Epithelial cell of esophagus (primary cell): ENCODE measurements at regions not wholly inside any gene's neighbourhood (a gene's known extent, or its start where the extent isn't known, plus 50 kb on each side); places are given as distances from the start of the nearest gene placed in this dataset.

Experiments
- DNase-seq: peaks from one replicate; pipeline ENCODE4 v3.0.0; 2010; ENCODE audit warnings: low read depth
- H3K4me3 ChIP-seq: 2 replicates; pipeline ENCODE4 v1.5.1; 2011; ENCODE audit warnings: mild to moderate bottlenecking, low read length, control low read depth
- CTCF ChIP-seq: IDR thresholded peaks from 2 replicates; pipeline ENCODE4 v1.5.1; 2011; ENCODE audit warnings: low read depth, mild to moderate bottlenecking, low read length, control low read depth, inconsistent platforms; ENCODE audit not compliant: insufficient read depth; ENCODE audit errors: missing control alignments

- no peak for TF ChIP-seq CTCF
- no peak overlapping the region for H3K4me3 ChIP-seq
- DNase-seq: peak; percentile 45
Observed at GRCh38 chr2:163248376-163249253, 410.0 kb upstream of the KCNH7 start.

GRCh38 chr2:163247847-163248220 lies 409.3 kb upstream of the KCNH7 start:
- DNase-seq: no peak
- no peak overlapping the region for H3K4me3 ChIP-seq
- TF ChIP-seq CTCF: no peak

- no peak for TF ChIP-seq CTCF
- DNase-seq: no peak
- H3K4me3 ChIP-seq: no peak overlapping the region
Observed at GRCh38 chr2:163247156-163247846, 408.7 kb upstream of the KCNH7 start.

- no peak overlapping the region for H3K4me3 ChIP-seq
- DNase-seq: no peak
- no peak for TF ChIP-seq CTCF
Observed at GRCh38 chr2:163246135-163246534, 407.6 kb upstream of the KCNH7 start.

GRCh38 chr2:163236553-163236952 lies 398.0 kb upstream of the KCNH7 start:
- no peak for DNase-seq
- no peak for TF ChIP-seq CTCF
- no peak overlapping the region for H3K4me3 ChIP-seq

GRCh38 chr2:163231666-163232065 lies 393.1 kb upstream of the KCNH7 start:
- TF ChIP-seq CTCF: no peak
- H3K4me3 ChIP-seq: no peak overlapping the region
- DNase-seq: no peak
